Mesothelial cell of epicardium (in vitro differentiated cells): ENCODE measurements at regions not wholly inside any gene's neighbourhood (a gene's known extent, or its start where the extent isn't known, plus 50 kb on each side); places are given as distances from the start of the nearest gene placed in this dataset.

Experiments used
- DNase-seq, 2 experiments: peaks; one replicate each; pipeline ENCODE4 v3.0.0; 2021; ENCODE audit warnings: low spot score in 2 of 2; ENCODE audit not compliant: unreplicated experiment in 2 of 2
- H3K27ac Mint-ChIP-seq: 2 replicates; pipeline ENCODE4 v1.8.0; 2021; ENCODE audit warnings: mixed read lengths
- H3K27me3 Mint-ChIP-seq: 2 replicates; pipeline ENCODE4 v1.8.0; 2021; ENCODE audit warnings: low read depth, mixed read lengths
- H3K36me3 Mint-ChIP-seq: 2 replicates; pipeline ENCODE4 v1.8.0; 2021; ENCODE audit warnings: mixed read lengths
- H3K4me1 Mint-ChIP-seq: 2 replicates; pipeline ENCODE4 v1.8.0; 2021; ENCODE audit warnings: mixed read lengths
- H3K4me3 Mint-ChIP-seq: 2 replicates; pipeline ENCODE4 v1.8.0; 2021; ENCODE audit warnings: mild to moderate bottlenecking, moderate library complexity, mixed read lengths
- H3K9me3 Mint-ChIP-seq: 2 replicates; pipeline ENCODE4 v1.8.0; 2021; ENCODE audit warnings: mixed read lengths
- TF ChIP-seq, protein P1 (sequence below): fragments of 200-600 bp; sonication (generic); IDR thresholded peaks from one replicate; pipeline ENCODE4 v1.5.0; 2021; ENCODE audit warnings: antibody characterized with exemption; ENCODE audit not compliant: unreplicated experiment

DNA sequence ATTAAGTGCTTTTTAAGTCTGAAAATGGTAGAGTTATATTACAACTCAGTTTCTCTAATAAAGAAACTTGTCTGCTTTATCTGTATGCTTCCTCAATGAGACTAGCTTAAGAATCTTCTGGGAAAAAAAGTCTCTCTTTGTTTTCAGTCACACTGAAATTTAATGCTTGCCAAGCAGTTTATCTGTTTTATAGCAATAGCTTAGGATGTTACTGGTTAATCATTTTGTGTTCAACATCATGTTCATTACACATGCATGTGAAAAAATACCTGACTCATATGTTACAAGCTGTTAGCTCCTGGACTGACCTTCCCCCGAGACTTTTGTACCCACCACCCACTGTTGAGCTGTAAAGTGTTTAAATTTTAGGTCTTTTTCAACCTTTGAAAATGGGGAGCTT, 706.2 kb upstream of the CBLB start:
- H3K4me1 Mint-ChIP-seq = peaks cover 21% of the 10 kb centered on the region

DNA sequence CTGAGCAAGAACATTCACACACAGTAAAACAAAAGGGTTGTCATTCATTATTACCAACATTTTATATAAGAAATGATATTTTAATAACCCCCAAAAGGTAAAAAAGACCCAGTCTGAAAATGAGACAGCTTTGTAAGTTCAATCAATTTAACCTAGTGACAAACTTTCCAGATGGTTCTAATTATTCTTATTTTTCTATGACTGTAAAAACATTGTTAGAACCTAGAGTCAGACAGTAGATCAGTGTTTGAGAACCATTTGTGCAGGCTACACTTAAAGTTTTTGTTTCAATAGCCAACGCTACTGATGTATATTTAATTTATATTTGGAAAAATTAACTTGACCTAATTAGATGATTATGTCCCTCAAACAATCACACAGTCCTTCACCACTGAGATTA, 708.4 kb upstream of the CBLB start:
- Mint-ChIP-seq H3K4me3 (no peak overlapping the region), H3K4me1 (peaks cover 26% of the 10 kb centered on the region), H3K36me3 (no peaks in the 10 kb centered on the region), H3K27ac (no peak overlapping the region), H3K9me3 (peaks cover 3% of the 10 kb centered on the region), H3K27me3 (no peaks in the 10 kb centered on the region)
- DNase-seq = no peak
- TF ChIP-seq, protein P1, sequence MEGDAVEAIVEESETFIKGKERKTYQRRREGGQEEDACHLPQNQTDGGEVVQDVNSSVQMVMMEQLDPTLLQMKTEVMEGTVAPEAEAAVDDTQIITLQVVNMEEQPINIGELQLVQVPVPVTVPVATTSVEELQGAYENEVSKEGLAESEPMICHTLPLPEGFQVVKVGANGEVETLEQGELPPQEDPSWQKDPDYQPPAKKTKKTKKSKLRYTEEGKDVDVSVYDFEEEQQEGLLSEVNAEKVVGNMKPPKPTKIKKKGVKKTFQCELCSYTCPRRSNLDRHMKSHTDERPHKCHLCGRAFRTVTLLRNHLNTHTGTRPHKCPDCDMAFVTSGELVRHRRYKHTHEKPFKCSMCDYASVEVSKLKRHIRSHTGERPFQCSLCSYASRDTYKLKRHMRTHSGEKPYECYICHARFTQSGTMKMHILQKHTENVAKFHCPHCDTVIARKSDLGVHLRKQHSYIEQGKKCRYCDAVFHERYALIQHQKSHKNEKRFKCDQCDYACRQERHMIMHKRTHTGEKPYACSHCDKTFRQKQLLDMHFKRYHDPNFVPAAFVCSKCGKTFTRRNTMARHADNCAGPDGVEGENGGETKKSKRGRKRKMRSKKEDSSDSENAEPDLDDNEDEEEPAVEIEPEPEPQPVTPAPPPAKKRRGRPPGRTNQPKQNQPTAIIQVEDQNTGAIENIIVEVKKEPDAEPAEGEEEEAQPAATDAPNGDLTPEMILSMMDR = no peak

More for the DNA sequence above, 706.2 kb upstream of the CBLB start:
- Mint-ChIP-seq H3K36me3 (no peaks in the 10 kb centered on the region), H3K27ac (no peak overlapping the region), H3K9me3 (no peaks in the 10 kb centered on the region), H3K27me3 (no peaks in the 10 kb centered on the region), H3K4me3 (no peak overlapping the region)
- DNase-seq = no peak
- TF ChIP-seq, protein P1 = no peak

DNA sequence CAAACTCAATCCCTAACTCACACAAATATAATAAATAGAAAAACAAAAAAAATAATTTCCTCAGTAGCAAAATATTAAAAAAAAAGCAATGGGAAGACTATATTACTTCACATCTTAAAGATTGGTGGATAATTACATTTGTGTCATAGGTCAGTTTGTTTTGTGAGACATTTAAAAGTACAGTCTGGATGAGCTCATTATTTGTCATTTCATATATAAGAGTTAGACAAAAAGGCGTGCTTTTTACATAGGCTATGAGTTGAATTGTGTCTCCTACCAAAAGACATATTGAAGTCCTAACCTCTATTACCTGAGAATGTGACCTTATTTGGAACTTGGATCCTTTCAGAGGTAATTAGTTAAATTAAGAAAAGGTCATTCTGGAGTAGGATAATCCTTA, 710.1 kb upstream of the CBLB start:
- Mint-ChIP-seq H3K9me3 (peaks cover 3% of the 10 kb centered on the region), H3K27me3 (no peaks in the 10 kb centered on the region), H3K4me3 (no peak overlapping the region), H3K4me1 (peaks cover 33% of the 10 kb centered on the region), H3K27ac (no peak overlapping the region), H3K36me3 (no peaks in the 10 kb centered on the region)
- no peak for DNase-seq
- TF ChIP-seq, protein P1 = no peak

DNA sequence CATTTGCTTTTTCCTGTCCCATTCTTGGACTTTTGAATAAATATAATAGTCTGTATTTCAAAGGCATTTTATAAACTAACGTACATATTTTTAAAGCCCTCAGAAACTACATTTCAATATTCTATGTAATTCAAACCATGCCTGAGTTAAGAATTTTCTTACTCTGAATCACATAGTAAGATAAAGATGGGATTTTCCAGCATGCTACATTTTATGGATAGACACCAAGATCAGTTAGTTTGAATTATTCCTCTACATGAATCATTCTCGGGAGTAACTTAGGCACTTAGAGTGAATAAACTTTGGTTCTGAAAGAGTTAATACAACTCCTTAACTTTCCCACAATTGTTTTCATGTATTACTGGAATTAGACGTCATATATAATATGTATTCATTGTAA, 713.3 kb upstream of the CBLB start:
- Mint-ChIP-seq H3K27me3 (no peaks in the 10 kb centered on the region), H3K4me1 (peaks cover 26% of the 10 kb centered on the region), H3K27ac (no peak overlapping the region), H3K9me3 (peaks cover 3% of the 10 kb centered on the region), H3K4me3 (no peak overlapping the region), H3K36me3 (no peaks in the 10 kb centered on the region)
- DNase-seq = no peak
- TF ChIP-seq, protein P1 = no peak

DNA sequence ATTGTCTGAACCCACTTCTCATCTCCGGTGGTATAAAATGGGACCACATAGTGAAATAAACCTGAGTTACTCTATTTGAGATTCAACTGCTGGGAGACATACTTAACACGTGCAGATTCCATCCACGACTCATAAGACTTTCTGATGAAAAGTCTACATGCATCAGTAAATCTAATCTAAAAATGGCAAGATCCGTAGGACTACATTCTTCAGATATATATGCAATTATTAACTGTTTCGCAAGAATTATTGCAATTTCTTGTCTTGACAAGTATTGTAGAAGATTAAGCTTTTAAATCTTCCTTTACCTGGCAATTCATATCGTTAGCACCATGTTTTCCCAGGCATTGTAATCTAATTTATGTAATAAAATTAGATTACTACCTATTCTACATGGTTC, 718.7 kb upstream of the CBLB start:
- peaks cover 40% of the 10 kb centered on the region for H3K4me1 Mint-ChIP-seq
- H3K27me3 Mint-ChIP-seq = no peaks in the 10 kb centered on the region
- TF ChIP-seq, protein P1 = no peak
- H3K36me3 Mint-ChIP-seq = no peaks in the 10 kb centered on the region
- peaks cover 4% of the 10 kb centered on the region for H3K9me3 Mint-ChIP-seq
- DNase-seq = no peak
- no peak overlapping the region for H3K4me3 Mint-ChIP-seq
- no peak overlapping the region for H3K27ac Mint-ChIP-seq

DNA sequence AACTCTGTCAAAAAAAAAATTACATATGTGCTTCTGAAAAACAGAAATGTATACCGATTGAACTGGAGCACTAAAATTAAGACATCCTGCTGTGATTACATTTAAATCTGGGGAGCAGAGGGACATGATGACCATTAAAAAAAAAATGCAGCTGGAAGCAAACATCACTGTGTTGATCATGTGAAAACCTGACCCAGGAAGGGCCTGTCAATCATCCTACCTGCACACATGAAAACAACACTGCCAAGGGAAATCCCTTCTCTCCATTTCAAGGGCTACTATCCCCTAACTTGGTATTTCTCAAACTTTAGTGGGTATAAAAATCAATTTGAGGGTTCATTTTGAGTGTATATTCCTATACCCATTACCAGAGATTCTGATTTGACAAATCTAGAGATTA, 719.9 kb upstream of the CBLB start:
- H3K4me1 Mint-ChIP-seq = peaks cover 33% of the 10 kb centered on the region
- H3K27ac Mint-ChIP-seq = no peak overlapping the region
- no peaks in the 10 kb centered on the region for H3K27me3 Mint-ChIP-seq

More for the DNA sequence above, 719.9 kb upstream of the CBLB start:
- Mint-ChIP-seq H3K9me3 (peaks cover 11% of the 10 kb centered on the region), H3K36me3 (peaks cover 2% of the 10 kb centered on the region), H3K4me3 (no peak overlapping the region)
- TF ChIP-seq, protein P1 = no peak
- DNase-seq = no peak
